Karpas-422 (cell line): ENCODE measurements at regions not wholly inside any gene's neighbourhood (a gene's known extent, or its start where the extent isn't known, plus 50 kb on each side); places are given as distances from the start of the nearest gene placed in this dataset.
"Not testable (repeated sequence)": the region's sequence is repeated elsewhere in the genome, so short reads cannot be mapped to it uniquely, and the experiment has no call there.

Experiments
- DNase-seq: peaks from one replicate; pipeline ENCODE4 v3.0.0-alpha.2; 2015
- H2AFZ ChIP-seq: fragments of 200-600 bp; sonication (generic); 2 replicates; pipeline ENCODE4 v1.6.1; 2014; ENCODE audit warnings: antibody characterized with exemption, low read length, mixed read lengths
- H3K27ac ChIP-seq: fragments of 200-600 bp; sonication (generic); 2 replicates; pipeline ENCODE4 v1.5.1; 2014; ENCODE audit warnings: mild to moderate bottlenecking, low read length, moderate library complexity
- H3K27me3 ChIP-seq: fragments of 200-600 bp; sonication (generic); 2 replicates; pipeline ENCODE4 v1.6.1; 2014; ENCODE audit warnings: low read length, mixed read lengths
- H3K36me3 ChIP-seq: fragments of 200-600 bp; sonication (generic); 2 replicates; pipeline ENCODE4 v1.6.1; 2014; ENCODE audit warnings: low read length, mixed read lengths; ENCODE audit not compliant: insufficient read depth
- H3K4me1 ChIP-seq: fragments of 200-600 bp; sonication (generic); 2 replicates; pipeline ENCODE4 v1.6.1; 2014; ENCODE audit warnings: mild to moderate bottlenecking, low read length, mixed read lengths
- H3K4me2 ChIP-seq: fragments of 200-600 bp; sonication (generic); 2 replicates; pipeline ENCODE4 v1.6.1; 2014; ENCODE audit warnings: low read length, low read depth, mild to moderate bottlenecking; ENCODE audit not compliant: poor library complexity, severe bottlenecking
- H3K4me3 ChIP-seq: fragments of 200-600 bp; sonication (generic); 2 replicates; pipeline ENCODE4 v1.5.1; 2014; ENCODE audit warnings: mild to moderate bottlenecking, antibody characterized with exemption, low read length, mixed read lengths
- H3K79me2 ChIP-seq: fragments of 200-600 bp; sonication (generic); 2 replicates; pipeline ENCODE4 v1.6.1; 2014; ENCODE audit warnings: mild to moderate bottlenecking, low read length, mixed read lengths
- H3K9ac ChIP-seq: fragments of 200-600 bp; sonication (generic); 2 replicates; pipeline ENCODE4 v1.6.0; 2014; ENCODE audit warnings: low read length
- H3K9me2 ChIP-seq: fragments of 200-600 bp; sonication (generic), shearing (Covaris generic); replicated peaks from 2 replicates; pipeline ENCODE4 v1.6.0; 2014; ENCODE audit warnings: mild to moderate bottlenecking, low read length, moderate library complexity; ENCODE audit not compliant: insufficient read depth
- H3K9me3 ChIP-seq: fragments of 300-700, 200-600 bp; sonication (generic); 2 replicates; pipeline ENCODE4 v1.6.1; 2014; ENCODE audit warnings: low read length, mixed read lengths
- H4K20me1 ChIP-seq: fragments of 200-600 bp; sonication (generic); 2 replicates; pipeline ENCODE4 v1.6.1; 2014; ENCODE audit warnings: mild to moderate bottlenecking, antibody characterized with exemption, low read length, low read depth; ENCODE audit not compliant: insufficient read depth

DNA sequence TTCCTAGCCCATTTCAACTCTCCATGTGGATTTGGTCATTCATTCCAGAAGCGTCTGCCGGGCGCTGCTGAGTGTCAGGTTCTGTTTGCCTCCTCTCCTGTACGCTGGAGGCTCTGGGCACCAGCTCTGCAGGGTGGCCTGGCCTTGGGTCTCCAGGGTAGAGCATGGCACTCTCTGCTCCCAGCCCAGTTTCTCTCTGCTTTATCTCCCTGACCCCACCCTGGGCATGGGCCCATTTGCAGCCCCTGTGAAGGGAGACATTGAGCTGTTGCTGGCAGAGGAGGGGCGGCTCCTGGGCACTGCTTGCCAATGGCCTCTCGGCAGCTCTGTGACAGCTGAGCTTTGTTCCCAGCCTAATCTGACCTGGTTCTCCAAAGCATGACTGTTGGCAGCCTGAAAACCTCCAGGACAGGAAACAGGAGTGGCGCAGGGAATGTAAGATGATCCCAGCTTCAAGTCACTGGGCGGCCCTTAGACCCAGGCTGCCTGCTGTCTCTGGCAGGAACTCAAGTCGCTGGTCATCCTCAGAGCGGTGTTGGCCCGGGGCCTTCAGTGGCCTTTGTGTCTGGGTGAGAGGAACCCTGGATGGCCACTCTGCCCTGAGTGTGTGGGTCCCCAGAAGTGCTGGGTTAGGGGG is 146.8 kb downstream of the SEC14L1 start:
- Histone ChIP-seq H3K36me3 (no peaks in the 10 kb centered on the region), H3K27me3 (no peaks in the 10 kb centered on the region), H3K4me3 (no peak overlapping the region), H3K4me2 (no peak overlapping the region), H3K9me2 (no peaks in the 10 kb centered on the region), H3K9me3 (no peaks in the 10 kb centered on the region), H3K27ac (no peak overlapping the region), H3K79me2 (no peaks in the 10 kb centered on the region), H4K20me1 (no peaks in the 10 kb centered on the region), H3K9ac (no peak overlapping the region), H3K4me1 (no peaks in the 10 kb centered on the region), H2AFZ (no peak overlapping the region)
- no peak for DNase-seq

DNA sequence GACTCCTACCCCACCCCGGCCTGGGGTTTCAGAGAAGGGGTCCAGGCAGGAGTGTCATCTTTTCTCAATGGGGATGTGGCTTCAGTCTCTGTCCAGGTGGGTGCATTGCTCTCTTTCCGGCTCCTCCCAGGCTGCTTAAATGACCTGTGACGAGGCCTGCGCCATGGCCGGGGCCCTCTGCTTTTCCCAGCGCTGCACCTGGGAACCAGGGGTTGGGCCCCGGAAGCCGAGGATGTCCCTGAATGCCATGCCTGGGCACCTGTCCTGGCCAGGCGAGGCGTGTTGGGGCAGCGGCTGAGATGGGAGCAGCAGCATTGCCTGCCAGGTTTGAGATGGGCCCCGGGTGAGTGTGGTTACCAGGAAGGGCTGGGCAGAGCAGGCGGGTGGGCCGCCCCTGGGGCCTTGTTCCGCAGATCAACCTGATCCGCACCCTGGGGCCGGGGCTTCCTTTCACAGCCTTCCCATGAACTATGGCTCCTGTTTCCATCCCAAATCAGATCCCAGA is 147.4 kb downstream of the SEC14L1 start:
- no peak overlapping the region for H3K27ac ChIP-seq
- H3K9me3 ChIP-seq, result no peaks in the 10 kb centered on the region
- H2AFZ ChIP-seq, result no peak overlapping the region
- H3K4me1 ChIP-seq, result no peaks in the 10 kb centered on the region
- no peak overlapping the region for H3K9ac ChIP-seq
- no peak for DNase-seq
- H3K4me2 ChIP-seq, result no peak overlapping the region
- H3K36me3 ChIP-seq, result no peaks in the 10 kb centered on the region
- H3K27me3 ChIP-seq, result no peaks in the 10 kb centered on the region
- H4K20me1 ChIP-seq, result no peaks in the 10 kb centered on the region
- H3K9me2 ChIP-seq, result no peaks in the 10 kb centered on the region
- no peak overlapping the region for H3K4me3 ChIP-seq
- no peaks in the 10 kb centered on the region for H3K79me2 ChIP-seq

DNA sequence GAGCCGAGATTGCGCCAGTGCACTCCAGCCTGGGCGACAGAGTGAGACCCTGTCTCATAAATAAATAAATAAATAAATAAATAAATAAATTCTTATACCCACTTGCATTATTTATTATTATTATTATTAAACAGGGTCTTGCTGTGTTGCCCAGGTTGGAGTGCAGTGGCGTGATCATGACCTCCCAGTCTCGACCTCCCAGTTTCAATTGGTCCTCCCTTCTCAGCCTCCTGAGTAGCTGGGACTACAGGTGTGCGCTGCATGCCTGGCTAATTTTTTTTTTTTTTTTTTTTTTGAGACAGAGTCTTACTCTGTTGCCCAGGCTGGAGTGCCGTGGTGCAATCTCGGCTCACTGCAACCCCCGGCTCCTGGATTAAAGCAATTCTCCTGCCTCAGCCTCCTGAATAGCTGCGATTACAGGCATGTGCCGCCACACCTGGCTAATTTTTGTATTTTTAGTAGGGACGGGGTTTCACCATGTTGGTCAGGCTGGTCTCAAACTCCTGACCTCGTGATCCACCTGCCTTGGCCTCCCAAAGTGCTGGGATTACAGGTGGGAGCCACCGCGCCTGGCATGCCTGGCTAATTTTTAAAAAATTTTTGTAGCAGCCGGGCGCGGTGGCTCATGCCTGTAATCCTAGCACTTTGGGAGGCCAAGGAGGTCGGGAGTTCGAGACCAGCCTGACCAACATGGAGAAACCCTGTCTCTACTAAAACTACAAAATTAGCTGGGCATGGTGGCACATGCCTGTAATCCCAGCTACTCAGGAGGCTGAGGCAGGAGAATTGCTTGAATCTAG is 150.2 kb downstream of the SEC14L1 start:
- H3K27ac ChIP-seq, H3K4me2 ChIP-seq, H3K79me2 ChIP-seq, H2AFZ ChIP-seq, H3K9me3 ChIP-seq, H4K20me1 ChIP-seq, H3K27me3 ChIP-seq, H3K9me2 ChIP-seq, H3K9ac ChIP-seq, DNase-seq, H3K4me1 ChIP-seq, H3K36me3 ChIP-seq, H3K4me3 ChIP-seq: not testable (repeated sequence)

DNA sequence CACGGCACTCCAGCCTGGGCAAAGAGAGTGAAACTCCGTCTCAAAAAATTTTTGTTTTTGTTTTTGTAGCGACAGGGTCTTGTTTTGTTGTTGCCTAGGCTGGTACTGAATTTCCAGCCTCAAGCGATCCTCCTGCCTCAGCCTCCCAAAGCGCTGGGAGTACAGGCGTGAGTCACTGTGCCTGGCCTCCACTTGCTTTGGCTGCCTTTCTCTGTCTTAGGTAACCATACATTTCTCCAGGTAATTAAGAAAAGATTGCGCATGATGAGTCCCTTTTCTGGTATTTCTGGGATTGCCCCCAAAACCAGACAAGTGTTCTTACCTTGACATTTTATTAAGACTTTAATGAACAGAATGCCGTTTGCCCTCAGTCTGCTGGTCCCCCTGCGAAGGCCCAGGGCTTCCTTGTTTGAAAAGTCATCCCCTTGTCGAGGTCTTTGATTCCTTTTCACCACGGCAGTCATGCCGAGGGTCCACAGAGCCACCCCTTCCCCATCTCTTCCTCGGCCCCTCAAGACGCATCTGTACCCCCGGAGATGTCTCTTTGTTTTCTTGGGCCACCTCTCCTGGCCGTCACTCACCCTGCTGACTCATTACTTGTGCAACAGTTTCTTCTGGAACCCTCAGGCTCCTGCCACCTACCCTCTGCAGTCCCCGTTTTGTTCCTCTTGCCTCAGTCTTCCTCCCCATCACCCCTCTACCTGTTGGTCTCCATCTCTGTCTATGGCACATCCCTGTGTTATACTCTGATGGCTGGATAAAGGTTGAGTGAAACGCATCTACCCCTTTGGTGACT is 151.0 kb downstream of the SEC14L1 start:
- Histone ChIP-seq H3K9me2 (no peaks in the 10 kb centered on the region), H3K9me3 (no peaks in the 10 kb centered on the region), H3K4me1 (no peaks in the 10 kb centered on the region), H4K20me1 (no peaks in the 10 kb centered on the region), H3K9ac (no peak overlapping the region), H3K27ac (no peak overlapping the region), H3K36me3 (no peaks in the 10 kb centered on the region), H3K4me2 (no peak overlapping the region), H3K27me3 (no peaks in the 10 kb centered on the region), H3K4me3 (no peak overlapping the region), H3K79me2 (no peaks in the 10 kb centered on the region), H2AFZ (no peak overlapping the region)
- DNase-seq, result no peak

DNA sequence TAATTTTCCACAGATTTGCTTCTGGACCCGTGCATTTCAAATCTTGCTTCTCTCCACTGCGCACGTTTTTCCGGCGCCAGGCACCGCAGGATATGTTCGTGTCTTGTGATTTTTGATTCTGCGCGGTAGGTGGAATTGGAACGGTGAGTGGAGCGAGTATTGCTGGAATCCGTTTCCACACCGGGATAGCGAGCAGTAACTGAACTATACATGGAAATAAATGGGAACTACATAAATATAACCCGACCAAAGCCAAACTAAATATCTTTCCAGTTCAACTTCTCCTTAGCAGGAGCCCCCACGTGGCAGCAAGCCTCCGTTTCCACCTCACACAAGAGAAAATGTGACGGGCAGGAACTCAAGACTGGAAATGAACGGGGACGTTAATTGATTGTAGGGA is 154.0 kb downstream of the SEC14L1 start:
- Histone ChIP-seq H3K4me3 (no peak overlapping the region), H3K4me2 (no peak overlapping the region), H2AFZ (no peak overlapping the region), H3K79me2 (no peaks in the 10 kb centered on the region), H3K9me3 (no peaks in the 10 kb centered on the region), H3K27me3 (no peaks in the 10 kb centered on the region), H3K36me3 (no peaks in the 10 kb centered on the region), H3K9ac (no peak overlapping the region), H4K20me1 (no peaks in the 10 kb centered on the region), H3K4me1 (no peaks in the 10 kb centered on the region), H3K27ac (no peak overlapping the region), H3K9me2 (no peaks in the 10 kb centered on the region)
- no peak for DNase-seq

DNA sequence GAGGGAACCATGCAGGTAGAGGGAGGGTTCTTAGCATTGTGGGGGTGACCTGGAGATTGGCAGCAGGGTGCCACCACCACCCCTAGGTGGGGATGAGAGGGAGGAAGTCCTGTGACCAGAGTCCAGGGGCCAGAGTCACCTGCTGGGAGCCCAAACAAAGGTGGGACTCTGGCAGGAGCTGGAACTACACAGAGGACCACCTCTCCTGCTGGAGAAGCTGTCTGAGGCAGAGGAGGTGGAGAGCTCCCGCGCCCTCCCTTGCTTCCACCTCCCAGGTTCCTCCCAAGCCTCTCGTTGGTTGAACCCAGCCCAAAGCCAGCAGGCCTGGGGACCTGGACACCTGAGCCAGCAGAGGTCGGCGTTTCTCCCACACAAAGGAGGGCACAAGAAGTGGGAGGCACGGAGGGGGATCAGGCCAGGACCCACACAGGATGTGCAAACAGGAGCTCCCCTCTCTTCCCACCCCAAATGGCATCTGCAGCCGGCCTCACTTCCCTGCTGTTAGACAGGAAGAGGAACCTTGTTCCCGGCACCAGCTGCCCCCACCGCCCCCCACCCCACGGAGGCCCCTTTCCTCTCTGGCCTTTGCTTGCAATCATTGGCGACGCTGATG is 154.6 kb downstream of the SEC14L1 start:
- no peak for DNase-seq
- Histone ChIP-seq H3K9me3 (no peaks in the 10 kb centered on the region), H3K4me3 (no peak overlapping the region), H3K4me2 (no peak overlapping the region), H3K9ac (no peak overlapping the region), H3K9me2 (no peaks in the 10 kb centered on the region), H2AFZ (no peak overlapping the region), H3K27me3 (no peaks in the 10 kb centered on the region), H3K36me3 (no peaks in the 10 kb centered on the region), H3K4me1 (no peaks in the 10 kb centered on the region), H4K20me1 (no peaks in the 10 kb centered on the region), H3K79me2 (no peaks in the 10 kb centered on the region), H3K27ac (no peak overlapping the region)

DNA sequence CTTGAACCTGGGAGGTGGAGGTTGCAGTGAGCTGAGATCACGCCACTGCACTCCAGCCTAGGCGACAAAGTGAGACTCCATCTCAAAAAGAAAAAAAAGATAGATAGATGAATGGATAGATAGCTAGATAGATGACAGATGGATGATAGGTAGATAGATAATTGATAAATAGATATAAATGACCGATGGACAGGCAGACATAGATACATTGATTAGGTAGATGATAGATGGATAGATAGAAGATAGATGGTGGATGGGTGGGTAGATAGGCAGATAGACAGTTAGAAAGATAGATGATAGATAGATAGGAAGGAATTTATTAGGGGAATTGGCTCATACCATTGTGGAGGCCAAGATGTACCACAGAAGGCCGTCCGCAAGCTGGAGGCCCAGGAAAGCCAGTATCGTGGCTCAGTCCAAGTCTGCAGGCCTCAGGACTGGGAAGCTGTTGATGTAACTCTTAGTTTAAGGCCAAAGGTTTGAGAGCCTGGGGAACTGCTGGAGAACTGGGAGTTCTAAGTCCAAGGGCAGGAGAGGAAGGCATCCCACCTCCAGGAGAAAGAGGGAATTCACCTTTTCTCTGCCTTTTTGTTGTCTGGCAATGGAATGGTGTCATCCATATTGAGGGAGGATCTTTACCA is 156.1 kb downstream of the SEC14L1 start:
- Histone ChIP-seq H3K4me3 (no peak overlapping the region), H3K9me3 (no peaks in the 10 kb centered on the region), H3K4me2 (no peak overlapping the region), H3K9ac (no peak overlapping the region), H3K9me2 (no peaks in the 10 kb centered on the region), H3K27me3 (no peaks in the 10 kb centered on the region), H3K36me3 (no peaks in the 10 kb centered on the region), H3K79me2 (no peaks in the 10 kb centered on the region), H3K27ac (no peak overlapping the region), H4K20me1 (no peaks in the 10 kb centered on the region), H3K4me1 (no peaks in the 10 kb centered on the region), H2AFZ (no peak overlapping the region)
- no peak for DNase-seq
